Activated CD4-positive, alpha-beta T cell treated with anti-CD3 and anti-CD28 coated beads, Interleukin-2, amount 50 U/mL, for 48 hours (primary cell): ENCODE measurements at regions not wholly inside any gene's neighbourhood (a gene's known extent, or its start where the extent isn't known, plus 50 kb on each side); places are given as distances from the start of the nearest gene placed in this dataset.

Source experiments
- DNase-seq, 2 experiments: peaks; one replicate each; pipeline ENCODE4 v3.0.0-alpha.2; 2020

- DNase-seq = no peak
Observed at GRCh38 chr3:102085431-102086176, 236.3 kb downstream of the NFKBIZ start.

- DNase-seq = no peak
Observed at GRCh38 chr3:102087236-102087635, 237.9 kb downstream of the NFKBIZ start.

DNA sequence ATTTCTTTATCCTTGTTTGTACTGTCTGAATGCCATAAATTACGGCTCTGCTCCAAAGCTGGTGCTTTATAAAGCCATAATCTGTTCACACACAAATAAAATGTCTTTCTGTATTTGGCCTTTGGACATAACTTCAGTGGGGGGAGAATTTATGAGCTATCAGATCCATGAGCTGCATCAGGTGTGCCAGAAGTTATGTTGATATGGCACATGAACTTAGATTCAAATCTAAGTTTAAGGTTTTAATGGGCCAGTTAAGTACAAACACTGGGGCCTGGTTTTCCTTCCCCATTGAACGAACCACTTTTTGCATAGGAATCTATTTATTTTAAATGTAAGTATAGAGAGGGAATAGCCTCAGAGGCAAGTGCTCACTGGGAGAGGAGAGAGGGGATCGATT is 239.9 kb downstream of the NFKBIZ start:
- no peak for DNase-seq

GRCh38 chr3:102089904-102090720 is 240.8 kb downstream of the NFKBIZ start:
- DNase-seq = no peak

- no peak for DNase-seq
Observed at GRCh38 chr3:102090721-102091045, 241.4 kb downstream of the NFKBIZ start.

GRCh38 chr3:102091358-102091757 is 242.0 kb downstream of the NFKBIZ start:
- DNase-seq = no peak

DNA sequence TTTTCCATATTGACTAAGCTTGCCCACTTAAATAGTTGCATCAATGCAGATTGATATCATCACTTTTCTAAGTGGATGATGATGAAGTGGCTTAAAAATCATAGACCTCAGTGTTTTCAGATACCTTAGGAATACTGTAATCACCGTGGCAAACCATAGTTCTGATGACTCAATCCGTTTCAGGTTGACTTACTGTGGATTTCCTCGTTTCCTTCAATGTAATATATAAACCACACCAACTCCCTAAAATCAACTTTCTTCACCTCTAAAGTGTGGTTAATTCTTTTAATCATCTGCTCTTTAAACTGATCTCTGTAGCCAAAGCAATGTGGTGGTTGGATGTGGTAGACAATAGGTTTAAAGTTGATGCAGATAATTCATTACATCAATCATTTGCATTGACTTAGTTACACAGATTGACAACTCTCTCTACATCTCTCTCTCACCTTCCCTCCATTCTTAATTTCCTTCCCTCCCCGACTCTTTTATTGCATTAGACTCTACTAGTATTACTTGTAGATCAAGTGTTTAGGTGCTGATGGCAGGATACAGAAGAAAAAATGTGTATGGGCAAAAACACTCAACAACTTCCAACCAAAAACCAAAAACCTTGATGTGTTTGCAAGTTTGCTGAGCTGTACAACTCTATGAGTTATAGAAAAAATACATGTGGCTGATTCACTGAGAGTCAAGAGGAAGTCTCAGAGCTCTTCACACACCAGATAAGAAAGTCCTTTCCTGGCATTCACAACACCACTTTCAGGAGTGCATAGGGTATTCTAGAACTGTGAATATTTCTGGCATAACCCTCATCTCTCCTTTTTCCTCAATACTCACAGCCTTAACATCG is 243.5 kb downstream of the NFKBIZ start:
- no peak for DNase-seq

DNA sequence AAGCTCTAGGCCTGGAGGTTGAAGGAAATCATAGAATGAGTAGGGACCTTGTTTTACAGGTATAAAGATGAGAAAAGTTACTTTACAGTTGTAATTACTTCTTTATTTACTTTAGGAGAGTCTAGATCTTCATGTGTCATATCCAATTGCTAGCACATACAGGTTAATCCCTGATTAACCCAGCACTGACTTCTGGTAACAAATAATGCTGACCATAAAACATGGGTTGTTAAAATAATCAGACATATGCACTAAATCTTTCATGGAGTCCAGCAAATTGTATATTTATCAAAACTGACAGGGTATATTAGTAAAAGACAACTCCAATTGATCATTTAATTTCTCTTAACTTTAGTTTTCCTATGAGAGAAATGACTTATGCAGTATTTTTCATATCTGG is 245.2 kb downstream of the NFKBIZ start:
- DNase-seq = no peak

- DNase-seq = no peak
Observed at GRCh38 chr3:102095383-102095782, 246.1 kb downstream of the NFKBIZ start.

DNA sequence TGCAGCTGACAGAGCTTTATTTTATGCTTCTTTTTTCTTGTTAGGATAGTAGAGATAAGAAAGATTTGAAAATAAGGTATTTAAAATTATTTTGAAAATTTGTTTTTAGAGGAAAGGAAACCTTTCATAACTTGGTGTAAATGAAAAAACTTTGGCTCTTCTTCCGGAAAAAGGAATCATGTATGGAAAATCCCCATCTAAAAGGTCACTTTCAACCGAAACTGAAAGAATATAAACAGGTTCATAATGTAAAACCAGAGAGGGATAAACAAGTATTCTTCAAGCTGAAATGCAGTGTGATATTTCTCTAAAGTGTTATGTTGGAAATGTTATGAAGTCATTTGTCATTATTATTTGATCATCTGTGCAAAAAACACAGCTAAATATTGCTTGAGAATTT is 246.8 kb downstream of the NFKBIZ start:
- DNase-seq = no peak

- no peak for DNase-seq
Observed at GRCh38 chr3:102098130-102098885, 249.0 kb downstream of the NFKBIZ start.

DNA sequence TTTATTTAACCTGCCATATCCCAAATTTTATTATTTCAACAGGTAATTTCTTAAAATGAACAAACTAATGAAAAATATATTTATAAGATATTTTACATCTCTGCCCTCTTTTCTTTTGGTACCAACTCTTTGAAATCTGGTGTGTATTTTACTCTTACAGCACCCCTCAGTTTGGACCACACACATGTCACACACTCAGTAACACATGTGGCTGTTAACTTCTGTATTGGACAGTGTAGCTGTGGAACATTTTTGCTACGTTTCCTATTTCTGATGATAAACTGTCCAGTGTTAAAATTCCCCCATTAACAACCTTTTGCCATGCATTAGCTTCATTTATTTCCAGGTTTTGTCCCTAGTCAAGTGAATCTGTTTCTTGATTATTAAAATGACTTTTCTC is 250.6 kb downstream of the NFKBIZ start:
- no peak for DNase-seq

DNA sequence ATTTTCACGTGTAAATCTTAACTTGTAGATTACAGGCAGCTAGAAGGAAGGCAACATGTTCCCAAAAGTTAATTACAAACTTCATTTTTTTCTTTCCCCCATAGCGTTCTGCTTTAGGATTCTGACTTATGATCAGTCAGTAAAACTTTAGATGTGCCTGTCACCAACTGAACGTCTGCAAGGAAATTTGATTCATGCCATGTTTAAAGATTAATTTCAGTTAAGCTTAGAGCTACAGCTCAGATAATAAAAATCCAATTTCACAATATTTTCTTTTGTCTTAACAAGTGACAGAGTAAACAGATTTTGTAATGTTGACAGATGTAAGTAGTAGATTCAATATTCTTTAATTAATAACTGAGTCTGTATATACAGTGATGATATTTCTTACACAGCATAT is 253.1 kb downstream of the NFKBIZ start:
- DNase-seq = no peak

DNA sequence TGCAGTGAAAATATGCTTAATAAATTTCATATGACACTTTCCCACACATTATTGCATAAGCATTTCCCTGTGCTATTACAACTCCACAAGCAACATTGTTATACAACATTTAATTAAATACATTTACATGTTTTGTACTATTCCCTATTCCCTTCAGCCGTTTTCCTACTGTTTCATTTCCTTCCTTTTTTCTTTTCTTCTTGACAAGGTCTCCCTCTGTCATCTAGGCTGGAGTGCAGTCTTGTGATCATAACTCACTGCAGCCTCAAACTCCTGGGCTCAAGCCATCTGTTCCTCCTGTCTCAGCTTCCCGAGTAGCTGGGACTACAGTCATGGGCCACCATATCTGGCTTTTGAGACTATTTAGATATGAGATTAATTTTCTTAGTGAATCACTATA is 254.7 kb downstream of the NFKBIZ start:
- DNase-seq = no peak

DNA sequence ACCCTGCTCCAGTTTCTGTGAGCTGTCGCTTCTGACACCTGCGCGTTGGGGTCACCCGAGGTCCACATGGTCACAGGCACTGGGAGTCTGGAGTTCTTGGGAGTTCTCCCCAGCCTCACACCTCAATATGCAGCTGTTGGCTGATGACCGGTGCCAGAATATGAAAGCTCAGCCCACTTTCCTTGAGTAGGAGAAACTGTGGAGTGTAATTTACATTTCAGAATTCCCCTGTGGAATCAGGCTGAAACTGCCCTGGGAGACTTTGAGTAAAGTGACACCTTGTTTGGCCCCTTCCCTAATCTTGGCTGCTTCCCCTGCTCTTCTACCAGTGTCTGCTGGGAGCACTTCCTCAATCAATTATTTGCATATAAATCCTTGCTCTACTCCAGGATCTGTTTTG is 255.9 kb downstream of the NFKBIZ start:
- DNase-seq = no peak

- DNase-seq = no peak
Observed at GRCh38 chr3:102106416-102107097, 257.2 kb downstream of the NFKBIZ start.

DNA sequence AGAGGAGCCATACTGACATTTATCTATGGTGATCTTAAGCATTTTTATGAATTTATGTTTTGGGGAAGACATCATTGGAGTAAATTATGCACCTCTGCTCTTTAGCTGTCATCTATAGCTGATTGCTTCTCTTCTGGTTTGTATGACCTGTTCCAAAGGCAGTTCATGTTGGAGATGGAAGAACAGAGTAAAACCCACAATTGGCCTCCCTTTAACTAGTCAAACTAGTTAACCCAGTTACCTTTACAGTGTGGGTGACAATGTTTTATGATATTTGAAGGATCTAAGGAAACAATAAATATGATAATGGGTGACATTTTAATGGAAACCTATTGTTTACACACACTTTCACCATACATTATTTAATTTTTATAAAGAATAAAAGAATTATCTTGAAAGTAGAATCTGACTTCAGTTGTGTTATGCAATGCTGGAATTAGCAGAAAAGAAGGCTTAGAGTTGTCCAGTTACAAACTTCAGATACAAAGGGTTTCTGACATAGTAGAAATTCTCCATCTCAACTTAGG is 263.5 kb downstream of the NFKBIZ start:
- no peak for DNase-seq

GRCh38 chr3:102113421-102114041 is 264.2 kb downstream of the NFKBIZ start:
- DNase-seq = no peak

GRCh38 chr3:102114264-102114979 is 265.1 kb downstream of the NFKBIZ start:
- DNase-seq = peak; percentile 21 to 41

DNA sequence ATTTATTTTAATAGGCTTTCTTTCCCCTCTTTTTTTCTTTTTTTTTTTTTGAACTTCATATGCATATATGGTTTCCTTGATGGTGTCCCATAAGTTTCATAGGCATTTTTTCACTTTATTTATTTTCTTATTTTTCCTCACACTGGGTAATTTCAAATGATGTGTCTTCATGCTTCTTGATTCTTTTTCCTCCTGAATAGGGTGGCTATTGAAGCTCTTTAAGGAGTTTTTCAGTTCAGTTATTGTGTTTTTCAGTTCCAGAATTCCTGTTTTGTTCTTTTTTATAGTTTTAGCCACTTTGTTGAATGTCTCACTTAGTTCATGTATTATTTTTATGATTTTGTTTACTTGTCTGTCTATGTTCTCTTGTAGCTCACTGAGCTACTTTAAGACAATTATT is 273.2 kb downstream of the NFKBIZ start:
- no peak for DNase-seq
